ENCODE measurements at regions not wholly inside any gene's neighbourhood (a gene's known extent, or its start where the extent isn't known, plus 50 kb on each side); places are given as distances from the start of the nearest gene placed in this dataset.

- TF ChIP-seq, protein P1, sequence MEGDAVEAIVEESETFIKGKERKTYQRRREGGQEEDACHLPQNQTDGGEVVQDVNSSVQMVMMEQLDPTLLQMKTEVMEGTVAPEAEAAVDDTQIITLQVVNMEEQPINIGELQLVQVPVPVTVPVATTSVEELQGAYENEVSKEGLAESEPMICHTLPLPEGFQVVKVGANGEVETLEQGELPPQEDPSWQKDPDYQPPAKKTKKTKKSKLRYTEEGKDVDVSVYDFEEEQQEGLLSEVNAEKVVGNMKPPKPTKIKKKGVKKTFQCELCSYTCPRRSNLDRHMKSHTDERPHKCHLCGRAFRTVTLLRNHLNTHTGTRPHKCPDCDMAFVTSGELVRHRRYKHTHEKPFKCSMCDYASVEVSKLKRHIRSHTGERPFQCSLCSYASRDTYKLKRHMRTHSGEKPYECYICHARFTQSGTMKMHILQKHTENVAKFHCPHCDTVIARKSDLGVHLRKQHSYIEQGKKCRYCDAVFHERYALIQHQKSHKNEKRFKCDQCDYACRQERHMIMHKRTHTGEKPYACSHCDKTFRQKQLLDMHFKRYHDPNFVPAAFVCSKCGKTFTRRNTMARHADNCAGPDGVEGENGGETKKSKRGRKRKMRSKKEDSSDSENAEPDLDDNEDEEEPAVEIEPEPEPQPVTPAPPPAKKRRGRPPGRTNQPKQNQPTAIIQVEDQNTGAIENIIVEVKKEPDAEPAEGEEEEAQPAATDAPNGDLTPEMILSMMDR (IDR thresholded peaks at IDR 0.05) = no peak
- TF ChIP-seq POLR2A (IDR thresholded peaks at IDR 0.05) = no peak
Measured at GRCh38 chrX:146186540-146186939, 368.9 kb downstream of the SLITRK2 start.
